NCI-H1694 (cell line): ENCODE measurements at regions not wholly inside any gene's neighbourhood (a gene's known extent, or its start where the extent isn't known, plus 50 kb on each side); places are given as distances from the start of the nearest gene placed in this dataset.
A peak's percentile ranks its signal among the peaks of the same experiment; 100 is the strongest.

Experiments
- DNase-seq: peaks from one replicate; lab custom pipeline; 2025; lab: John Stamatoyannopoulos, UW

DNA sequence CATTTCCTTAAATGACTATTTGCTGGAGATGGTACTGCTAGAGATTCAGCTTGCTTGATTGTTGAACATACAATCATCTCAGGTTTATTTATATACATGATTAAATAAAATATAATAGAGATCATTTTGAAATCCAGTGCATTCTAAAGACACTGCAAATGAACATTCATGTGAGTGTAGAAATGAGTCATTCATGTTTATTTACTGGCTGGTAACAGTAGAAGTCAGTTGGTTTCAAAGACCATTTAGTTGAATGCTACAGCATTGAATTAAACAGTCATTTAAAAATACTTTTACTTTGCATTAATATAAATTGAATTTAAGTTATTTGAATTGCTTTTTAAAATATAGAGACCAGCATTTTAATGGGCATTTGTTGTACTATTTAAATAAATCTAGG is 551.9 kb upstream of the GOLIM4 start:
- DNase-seq = no peak

DNA sequence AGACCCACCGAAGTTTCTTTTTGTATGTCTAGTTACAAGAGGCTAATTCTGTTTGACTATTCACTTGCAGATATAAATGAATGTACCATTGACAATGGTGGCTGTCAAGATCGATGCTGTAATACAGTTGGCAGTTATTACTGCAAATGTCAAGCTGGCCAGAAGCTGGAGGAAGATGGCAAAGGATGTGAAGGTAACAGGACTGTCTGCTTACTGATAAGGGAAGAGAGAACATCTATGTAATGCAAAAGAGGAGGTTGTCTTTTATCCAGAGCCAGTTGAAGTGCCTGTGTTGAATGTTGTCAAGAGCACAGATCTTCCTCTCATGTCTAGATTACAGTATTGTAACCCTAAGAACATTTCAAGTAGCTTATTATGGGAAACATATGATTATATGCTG is 549.5 kb upstream of the GOLIM4 start:
- DNase-seq = no peak

GRCh38 chr3:168628549-168628948 is 532.8 kb upstream of the GOLIM4 start:
- no peak for DNase-seq

GRCh38 chr3:168625477-168625876 is 529.8 kb upstream of the GOLIM4 start:
- no peak for DNase-seq

DNA sequence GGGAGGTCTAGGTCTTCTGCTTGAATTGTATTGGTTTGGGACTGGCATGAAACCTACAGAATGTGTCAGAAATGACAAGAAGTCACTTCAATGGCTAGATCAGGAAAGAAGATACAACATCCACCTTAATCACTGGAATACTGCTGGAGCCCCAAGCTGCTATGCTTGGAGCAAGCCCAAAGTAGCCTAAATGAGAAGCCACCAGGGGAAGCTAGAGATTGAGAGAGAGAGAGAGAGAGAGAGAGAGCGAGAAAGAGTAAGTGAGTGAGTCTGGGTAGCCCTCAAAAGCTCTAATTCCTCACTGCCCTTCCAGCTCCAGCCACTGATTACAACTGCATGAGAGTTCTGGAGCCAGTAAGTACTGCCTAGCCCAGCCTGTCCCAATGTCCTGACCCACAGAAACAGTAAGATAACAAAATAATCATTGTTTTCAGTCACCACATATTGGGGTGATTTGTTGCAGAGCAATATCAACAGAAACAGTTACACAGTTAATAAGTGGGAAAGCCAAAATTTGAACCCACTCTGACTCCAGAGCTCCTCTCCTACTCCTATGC is 529.2 kb upstream of the GOLIM4 start:
- DNase-seq = no peak

DNA sequence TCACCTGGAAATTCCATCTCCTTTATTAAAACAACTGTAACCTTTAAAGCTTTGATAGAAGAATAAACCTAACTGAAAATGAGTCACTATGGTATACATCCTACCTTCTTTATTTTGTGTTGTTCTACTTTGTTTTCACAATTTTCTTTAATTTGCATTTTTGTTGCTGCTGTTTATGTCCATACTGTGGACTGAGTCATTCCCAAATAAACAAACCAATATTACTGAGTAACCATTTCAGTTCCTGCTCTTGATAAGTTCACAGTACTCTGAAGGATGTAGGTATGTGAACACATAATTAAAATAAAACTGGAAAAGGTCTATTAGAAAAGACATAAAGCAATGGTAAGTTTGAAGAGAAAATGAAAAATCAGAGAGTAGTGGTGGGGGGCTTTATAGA is 528.5 kb upstream of the GOLIM4 start:
- DNase-seq = no peak

GRCh38 chr3:168622795-168623194 is 527.1 kb upstream of the GOLIM4 start:
- DNase-seq = no peak

DNA sequence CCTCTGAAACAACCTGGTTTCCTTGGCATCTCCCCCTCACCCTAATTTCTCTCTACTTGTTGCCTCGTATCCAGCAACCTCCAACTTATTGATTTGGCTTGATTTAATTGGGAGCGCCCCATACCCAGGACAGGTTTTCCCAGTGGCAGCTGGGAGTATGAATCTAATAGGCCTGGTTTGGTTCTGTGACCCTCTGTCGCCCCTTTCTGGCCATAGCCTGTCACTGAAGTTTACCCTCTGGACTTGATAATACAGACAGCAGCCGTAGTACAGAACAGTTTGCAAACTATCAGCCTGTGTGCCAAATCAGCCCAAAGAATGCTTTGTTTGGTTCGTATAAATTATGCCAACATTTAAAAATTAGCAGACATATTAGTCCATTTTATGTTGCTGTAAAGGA is 525.1 kb upstream of the GOLIM4 start:
- DNase-seq = peak; percentile 37

- DNase-seq = no peak
Observed at GRCh38 chr3:168618827-168619470, 523.2 kb upstream of the GOLIM4 start.

GRCh38 chr3:168617658-168618057 is 521.9 kb upstream of the GOLIM4 start:
- no peak for DNase-seq

- no peak for DNase-seq
Observed at GRCh38 chr3:168616915-168617314, 521.2 kb upstream of the GOLIM4 start.

DNA sequence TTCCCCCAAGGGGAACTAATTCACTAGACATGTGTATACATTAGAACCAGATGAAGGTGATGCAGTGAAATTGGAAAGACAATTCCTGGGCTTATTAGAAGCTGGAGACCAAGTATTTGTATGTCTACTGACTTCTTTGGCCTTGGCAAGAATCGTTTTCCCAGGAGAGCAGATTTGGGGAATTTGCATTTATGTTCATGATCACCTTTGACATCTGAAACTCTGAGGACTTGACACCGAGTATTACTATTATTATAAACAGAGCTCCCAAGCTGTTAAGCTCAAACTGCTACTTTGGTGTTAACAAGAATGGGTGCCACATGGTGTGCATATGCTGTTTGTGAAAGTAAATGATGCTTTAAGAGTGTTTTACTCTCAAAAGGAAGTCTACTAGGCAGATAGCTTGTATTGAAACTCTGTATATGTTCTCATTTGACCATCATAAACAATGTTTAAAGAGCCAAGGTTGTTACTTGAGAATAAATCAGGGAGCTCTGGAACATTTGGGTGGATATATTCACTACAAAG is 519.8 kb upstream of the GOLIM4 start:
- DNase-seq = no peak

DNA sequence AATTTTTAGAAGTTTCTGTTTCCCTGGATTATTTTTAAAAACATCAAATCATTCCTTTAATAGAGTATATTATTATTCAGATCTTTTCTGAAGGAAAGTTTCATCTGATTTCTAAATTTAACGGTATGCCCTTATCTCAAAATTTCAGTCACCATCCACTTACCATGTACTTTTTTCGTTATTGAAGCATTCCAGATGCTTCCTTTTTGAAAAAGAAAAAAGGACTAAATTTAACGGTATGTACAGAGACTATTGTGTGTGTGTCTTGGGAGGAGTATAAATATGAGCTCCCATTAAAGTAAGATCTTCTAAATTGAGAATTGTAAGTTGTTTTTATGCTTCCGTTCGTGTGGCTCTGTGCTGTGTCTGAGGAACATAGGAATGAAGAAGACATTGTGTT is 517.4 kb upstream of the GOLIM4 start:
- no peak for DNase-seq

DNA sequence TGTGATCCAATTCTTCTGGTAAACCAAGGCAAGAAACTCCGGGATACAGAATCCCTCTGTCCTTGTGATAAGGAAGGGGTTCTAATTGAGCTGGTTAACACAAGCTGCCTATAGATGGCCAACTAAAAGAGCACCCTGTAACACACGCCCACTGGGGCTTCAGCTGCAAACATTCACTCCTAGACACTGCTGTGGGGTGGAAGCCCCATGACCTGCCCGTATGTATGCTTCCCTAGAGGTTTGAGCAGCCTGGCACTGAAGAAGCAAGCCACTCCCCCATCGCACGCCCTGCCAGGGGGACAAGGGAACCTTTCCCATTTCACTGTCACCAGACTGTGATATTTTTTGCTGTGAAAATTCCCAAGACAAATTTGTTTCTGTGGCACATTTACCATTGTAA is 516.9 kb upstream of the GOLIM4 start:
- DNase-seq = no peak

DNA sequence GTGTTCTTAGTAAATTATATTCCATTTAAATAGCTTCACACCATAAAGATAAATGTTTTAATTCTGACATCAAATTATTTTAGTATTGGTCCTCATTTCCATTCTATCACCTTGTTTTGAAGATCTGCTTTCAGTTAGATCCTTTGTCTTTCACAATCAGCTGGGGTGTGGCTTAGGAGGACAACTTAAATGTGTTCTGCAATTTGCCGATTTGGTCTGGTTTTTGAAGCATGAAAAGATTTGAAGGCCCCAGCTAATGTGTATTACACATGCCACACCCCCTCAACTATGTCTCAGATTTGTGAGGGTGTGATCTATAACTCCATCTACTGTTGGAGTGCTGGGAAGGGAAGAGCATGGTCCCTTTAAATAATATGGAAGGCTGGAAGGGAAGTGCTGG is 516.1 kb upstream of the GOLIM4 start:
- no peak for DNase-seq

- DNase-seq = no peak
Observed at GRCh38 chr3:168608926-168609325, 513.2 kb upstream of the GOLIM4 start.

DNA sequence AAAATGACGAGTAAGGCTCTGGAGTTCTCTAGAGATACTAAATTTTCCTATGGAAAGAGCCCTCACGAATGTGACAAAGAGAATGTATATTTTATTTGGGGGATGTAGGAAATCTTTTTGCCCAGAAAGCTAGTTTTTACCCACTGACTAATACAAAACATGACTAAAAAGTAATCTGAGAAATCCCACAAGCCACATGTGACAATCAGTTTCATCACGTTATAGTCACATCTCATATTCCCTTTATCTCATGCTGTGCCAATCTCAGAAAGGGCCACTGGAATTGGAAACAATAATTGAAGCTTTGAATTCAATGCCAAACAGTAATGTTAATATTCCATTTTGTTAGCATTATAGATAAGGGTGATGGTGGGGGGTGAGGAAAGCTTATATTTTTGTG is 509.0 kb upstream of the GOLIM4 start:
- DNase-seq = no peak

- no peak for DNase-seq
Observed at GRCh38 chr3:168598250-168598649, 502.5 kb upstream of the GOLIM4 start.

DNA sequence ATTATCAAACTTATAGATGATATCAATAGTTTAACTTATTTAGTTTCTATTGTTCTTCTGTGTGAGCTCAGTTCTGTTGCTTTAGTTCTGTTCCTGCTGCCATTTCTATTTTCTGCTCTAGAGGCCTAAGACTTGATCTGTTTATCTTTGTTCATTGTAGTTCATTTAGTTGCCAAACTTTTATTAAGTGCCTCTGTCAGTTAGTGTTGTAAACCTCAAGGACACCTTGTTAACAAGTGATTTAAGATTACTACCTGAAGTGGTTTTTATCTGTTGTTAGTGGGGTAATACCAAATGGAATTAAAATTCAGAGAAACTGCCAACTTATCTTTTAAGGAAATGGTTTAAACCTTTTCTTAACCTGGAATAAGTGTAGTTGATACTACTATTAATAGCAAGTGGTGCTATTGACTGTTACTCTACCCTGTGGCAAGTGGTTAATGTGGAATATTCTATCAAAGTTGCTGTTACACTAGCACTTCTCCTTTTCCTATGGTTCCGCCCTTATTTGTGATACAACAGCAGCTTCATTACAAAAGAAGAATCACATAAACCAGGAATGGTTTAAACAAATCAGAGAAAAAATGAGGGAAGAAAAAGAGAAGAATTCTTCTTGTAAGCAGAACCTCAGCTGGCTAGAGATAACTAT is 500.6 kb upstream of the GOLIM4 start:
- DNase-seq = no peak

GRCh38 chr3:168591587-168591986 is 495.9 kb upstream of the GOLIM4 start:
- DNase-seq = no peak

GRCh38 chr3:168589376-168589775 is 493.7 kb upstream of the GOLIM4 start:
- no peak for DNase-seq

GRCh38 chr3:168585544-168585943 is 489.8 kb upstream of the GOLIM4 start:
- DNase-seq = no peak

DNA sequence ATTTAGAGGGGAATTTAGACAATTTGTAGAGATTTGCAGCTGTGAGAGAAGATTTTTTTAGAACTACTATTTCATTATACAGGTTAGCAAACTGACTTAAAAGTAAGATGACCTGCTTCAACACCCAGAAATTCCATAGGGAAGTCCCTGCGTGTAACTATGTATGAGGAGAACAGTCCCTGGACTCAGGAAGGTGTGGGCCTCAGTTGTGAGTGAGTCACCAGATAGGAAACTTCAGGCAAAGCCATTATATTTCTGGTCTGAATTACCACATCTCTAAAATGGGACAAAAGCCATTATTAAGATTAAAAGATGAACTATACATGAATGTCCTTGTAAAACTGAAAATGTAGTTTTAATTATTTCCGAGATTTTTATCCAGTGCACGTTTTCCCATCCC is 488.3 kb upstream of the GOLIM4 start:
- DNase-seq = no peak

DNA sequence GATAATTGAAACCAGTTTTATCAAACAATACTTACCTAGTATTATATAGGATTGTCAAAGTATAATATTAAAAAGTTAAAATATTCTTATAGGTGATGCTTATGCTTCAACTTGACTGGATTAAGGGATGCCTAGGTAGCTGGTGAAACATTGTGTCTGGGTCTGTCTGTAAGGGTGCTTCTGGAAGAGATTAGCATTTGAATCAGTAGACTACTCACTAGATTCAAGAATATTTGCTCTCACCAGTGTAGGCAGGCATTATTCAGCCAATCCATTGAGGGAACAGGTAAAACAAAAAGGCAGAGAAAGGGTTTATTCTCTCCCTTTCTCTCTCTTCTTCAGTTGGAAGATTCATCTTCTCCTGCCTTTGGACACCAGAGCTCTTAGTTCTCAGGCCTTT is 486.8 kb upstream of the GOLIM4 start:
- no peak for DNase-seq
